ENCODE measurements at regions not wholly inside any gene's neighbourhood (a gene's known extent, or its start where the extent isn't known, plus 50 kb on each side); places are given as distances from the start of the nearest gene placed in this dataset.
"Not testable (repeated sequence)": the region's sequence is repeated elsewhere in the genome, so short reads cannot be mapped to it uniquely, and the experiment has no call there.

DNA sequence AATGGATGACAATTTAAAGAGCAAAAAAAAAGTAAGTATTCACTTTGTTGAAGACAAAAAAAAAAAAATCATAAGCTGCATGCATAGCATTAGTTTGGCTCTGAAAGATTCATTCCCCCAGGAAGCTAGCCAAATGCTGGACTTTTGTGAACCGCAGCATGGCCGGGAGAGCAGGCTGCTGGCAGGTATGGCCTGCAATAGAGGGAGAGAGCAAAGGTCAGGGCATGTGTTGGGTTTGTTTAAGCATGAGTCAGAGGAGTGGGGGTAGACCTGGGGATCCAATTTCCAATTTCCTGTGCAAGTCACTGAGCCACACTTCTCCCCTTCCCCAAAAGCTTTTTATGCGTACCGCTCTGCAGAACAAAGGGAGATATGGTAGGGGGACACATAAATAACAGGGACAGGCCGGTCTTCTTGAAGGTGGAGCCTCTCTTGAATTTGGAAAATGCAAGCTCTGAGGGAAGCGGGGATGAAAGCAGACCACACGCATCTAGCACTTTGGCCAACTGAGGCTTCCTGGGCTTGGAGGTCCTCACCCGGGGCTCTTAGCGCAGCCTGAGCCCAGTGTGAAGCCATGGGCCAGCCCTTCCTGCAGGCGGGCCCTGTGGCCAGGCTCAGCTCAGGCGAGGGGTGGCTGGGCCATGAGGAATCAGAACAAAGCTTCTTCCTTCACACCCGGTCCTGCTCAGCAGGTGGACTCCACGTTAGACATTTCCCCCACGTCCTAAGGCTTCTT is 171.1 kb downstream of the TOMM20 start:
- peak; percentile 98 for DNase-seq

DNA sequence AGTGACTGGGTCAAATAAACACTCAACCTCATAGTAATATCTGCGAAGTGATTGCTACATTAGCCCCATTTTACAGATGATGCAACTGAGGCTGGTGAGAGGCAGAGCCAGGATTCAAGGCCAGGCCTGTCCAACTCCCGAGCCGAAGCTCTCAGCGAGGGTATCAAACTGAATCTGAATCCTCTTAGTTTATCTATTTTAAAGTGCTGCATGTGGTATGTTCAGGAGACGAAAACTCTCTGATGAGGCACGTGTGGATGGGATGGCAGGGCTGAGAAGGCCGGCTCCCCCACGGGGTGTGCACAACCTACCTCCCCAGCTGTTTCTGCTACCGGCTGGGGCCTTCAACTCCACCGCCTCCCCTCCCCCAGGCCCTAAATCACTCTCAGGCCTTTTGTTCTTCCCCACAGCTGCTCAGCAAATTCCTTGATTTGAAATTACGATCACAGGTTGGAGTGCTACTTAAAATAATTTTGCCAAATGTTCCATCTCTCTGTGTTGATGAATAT is 171.8 kb downstream of the TOMM20 start:
- DNase-seq = peak; percentile 98

DNA sequence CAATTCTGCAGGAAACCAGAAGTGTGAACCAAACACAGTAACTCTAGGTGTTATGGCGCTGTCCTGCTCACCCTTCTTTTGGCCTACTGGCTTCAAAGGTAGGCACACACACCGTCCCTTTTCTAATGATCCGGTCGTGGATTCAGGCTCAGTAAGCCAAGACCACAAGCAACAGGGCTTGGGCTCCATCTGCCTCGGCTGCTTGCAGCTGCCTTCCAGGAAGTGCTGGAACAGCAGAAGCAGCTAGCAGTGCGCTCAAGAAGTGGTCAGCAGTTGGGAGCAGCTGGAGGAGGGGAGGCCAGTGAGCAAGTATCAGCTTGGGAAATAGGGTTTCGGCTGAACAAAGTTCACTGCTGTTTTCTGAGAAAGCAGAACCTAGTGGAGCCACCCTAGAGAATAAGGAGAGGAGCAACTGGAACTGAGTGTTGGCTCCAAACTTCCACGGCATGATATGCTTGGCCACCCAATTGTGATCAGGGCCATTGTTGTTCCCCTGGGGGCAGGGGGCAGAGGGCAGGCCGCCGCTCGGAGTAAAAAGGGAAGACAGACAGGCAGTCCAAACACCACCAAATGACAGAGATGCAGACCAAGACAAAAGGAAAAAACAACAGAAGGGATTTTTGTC is 173.4 kb downstream of the TOMM20 start:
- DNase-seq = peak; percentile 75

DNA sequence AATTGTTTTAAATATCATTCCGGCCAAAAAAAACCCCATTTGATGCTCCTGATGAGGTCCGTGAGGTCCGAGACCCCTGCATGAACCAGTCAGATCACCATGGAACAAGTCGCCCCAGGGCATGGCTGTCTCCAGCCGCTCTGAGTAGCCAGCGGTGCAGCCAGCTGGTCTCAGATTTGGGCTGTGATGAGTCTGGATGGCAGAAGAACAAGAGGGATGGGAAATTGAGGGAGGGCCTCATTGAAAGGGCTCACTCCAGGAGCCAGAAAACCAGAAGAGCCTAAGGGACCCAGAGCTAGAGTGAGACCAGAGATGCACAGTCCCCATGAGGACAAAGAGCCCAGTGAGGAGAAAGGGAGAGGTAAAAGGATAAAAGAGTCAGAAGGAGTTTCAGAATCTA is 174.0 kb downstream of the TOMM20 start:
- peak; percentile 48 for DNase-seq

DNA sequence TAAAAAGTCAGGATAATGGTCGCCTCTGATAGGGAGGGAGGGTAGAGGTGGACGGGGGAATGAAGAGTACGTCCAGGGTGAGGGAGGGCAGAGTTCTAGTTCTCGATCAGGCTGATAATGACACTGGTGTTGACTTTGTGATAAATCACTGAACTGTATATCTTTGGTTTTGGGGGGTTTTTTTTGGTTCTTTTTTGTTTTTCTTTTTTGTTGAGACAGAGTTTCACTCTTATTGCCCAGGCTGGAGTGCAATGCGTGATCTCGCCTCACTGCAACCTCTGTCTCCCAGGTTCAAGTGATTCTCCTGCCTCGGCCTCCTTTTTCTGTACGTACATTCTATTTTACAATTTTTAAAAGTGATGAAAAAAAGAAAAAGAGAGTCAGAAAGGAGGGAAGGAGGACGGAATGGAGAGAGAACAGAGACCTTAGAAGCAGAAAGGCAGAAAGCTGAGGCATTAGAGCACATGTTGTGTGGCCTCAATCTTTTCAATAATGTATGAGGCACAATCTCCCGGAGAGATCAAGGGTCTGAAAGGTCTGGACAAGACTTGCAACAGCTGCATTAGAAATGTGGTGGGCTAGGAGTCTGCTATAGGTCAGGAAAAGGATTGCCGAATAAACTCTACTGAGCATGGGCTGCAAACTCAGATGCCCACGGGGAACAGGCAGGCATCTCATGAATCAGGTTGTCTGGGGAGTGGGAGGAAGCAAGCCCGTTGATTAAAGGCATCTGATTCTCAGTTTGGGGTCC is 174.8 kb downstream of the TOMM20 start:
- DNase-seq = no peak

DNA sequence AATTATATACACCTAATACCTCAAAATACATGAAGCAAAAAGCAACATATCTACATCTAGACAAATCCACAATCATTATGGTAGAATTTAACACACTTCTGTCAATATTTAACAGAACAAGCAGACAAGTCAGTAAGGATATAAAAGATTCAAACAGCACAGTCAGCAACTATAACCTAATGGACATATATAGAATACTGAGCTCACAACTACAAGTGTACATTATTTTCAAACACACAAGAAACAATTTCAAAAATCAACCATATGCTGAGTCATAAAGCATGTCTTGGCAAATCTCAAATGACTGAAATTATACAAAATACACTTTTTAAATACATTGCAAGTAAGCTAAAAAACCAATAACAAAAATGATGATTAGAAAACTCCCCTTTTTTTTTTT is 178.0 kb downstream of the TOMM20 start:
- DNase-seq = no peak

DNA sequence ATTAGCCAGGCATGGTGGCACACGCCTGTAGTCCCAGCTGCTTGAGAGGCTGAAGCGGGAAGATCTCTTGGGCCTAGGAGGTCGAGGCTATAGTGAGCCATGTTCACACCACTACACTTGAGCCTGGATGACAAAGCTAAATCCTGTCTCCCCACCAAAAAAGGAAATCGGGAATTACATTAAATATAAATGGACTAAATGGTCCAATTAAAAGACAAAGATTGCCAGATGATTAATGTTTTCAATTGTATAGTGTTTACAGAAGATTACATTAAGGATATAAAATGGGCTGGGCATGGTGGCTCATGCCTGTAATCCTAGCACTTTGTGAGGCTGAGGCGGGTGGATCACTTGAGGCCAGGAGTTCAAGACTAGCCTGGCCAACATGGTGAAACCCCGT is 179.1 kb downstream of the TOMM20 start:
- DNase-seq = not testable (repeated sequence)

DNA sequence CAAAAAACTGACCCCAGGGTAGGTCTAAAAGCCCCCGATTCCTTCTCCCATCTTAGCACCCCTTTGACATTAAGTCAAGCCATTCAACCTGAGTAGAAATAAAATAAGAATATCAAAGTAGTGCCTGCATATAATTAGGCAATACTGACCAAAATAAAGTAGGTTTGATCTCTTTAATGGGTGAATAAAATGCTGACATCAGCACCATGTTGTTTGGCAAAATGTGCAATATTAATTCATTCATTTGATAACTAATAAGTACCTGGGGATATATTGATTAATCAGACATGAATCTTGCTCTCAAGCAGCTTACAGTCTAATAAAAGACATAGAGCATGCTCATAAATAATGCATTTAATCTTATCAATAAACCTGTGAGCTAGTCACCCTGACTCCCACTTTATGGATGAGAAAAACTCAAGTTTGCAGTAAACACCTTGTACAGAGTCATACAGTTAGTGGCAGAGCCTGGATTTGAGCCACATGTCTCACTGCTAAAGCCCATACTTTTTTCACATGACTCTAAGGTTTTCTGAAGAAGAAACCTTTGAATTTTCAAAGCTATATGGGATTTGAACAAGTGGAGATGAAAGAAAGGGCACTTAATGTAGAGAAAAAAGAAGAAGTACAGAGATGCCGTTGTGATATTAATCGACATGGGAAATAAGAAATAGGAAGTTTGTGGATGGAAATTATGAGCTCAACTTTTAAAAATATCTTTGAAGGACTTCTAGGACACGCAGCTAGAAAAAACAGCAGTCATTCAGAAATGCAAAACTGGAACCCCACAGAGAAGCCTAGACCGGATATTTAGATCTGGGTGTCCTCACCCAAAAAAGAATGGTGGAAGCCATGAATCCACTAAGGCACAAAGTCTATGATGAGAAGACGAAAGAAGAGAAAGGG is 183.9 kb downstream of the TOMM20 start:
- no peak for DNase-seq

DNA sequence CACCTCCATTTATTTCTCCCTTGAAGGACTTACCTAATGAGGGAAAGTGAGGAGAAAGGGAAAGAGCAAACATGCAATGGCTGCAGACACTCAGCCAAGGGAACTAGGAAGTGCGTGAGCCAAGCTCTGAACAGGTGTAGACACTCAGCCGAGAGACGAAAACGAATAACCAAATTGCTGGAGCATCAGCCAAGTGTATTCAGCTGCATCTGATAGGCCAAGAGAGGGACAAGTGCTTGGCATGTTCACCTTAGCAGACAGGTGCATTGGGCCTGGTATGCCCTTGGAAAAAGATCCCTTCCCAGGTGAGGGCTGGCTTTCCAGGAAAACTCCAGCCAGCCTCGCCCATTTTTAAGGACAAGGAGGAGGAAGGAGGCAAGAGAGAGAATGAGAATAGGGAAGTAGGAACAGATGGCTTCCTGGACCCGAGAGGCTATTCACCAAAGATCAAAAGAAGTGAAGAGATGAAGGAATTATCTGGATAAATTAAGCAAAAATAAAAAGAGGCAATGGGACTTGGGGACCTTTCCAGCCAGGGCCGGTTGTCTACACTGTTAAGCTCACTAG is 184.7 kb downstream of the TOMM20 start:
- no peak for DNase-seq

DNA sequence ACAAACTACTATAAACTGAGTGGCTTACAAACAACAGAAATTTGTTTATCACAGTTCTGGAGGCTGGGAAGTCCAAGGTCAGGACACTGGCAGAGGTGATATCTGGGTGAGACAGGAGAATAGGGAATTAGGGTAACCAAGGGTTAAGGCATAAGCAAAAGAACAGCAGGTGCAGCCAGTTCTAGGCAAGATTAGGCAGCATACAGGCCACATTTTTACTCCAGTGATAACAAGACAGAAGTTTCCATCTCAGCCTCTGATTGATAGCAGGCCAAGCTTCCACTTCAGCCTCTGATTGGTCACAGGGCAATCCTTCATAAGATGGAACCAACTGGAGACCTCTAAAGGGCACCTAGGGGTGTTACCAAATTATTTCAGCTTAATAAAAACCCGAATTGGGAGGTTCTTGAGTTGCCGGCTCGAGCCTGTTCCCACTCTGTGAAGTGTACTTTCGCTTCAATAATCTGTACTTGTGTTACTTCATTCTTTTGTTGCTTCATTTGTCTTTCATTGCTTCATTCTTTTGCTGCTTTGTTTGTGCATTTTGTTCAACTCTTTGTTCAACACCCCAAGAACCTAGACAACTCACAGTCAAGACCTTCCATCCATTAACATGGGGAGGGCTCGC is 185.6 kb downstream of the TOMM20 start:
- no peak for DNase-seq

DNA sequence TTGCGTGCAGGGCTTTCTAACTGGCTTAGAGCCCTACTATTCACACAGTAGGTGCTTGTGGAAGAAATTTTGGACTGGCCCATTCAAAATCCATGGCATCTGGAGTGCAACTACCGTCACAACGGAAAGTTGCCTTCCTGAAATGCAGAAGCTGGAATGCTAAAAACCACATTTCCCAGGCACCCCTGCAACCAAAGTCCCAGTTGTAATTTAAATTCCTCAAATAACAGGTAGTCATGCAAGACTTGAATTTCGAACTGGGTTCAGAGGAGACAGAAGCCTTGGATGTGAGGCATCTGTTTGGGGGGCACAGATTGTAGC is 186.7 kb downstream of the TOMM20 start:
- DNase-seq = no peak

DNA sequence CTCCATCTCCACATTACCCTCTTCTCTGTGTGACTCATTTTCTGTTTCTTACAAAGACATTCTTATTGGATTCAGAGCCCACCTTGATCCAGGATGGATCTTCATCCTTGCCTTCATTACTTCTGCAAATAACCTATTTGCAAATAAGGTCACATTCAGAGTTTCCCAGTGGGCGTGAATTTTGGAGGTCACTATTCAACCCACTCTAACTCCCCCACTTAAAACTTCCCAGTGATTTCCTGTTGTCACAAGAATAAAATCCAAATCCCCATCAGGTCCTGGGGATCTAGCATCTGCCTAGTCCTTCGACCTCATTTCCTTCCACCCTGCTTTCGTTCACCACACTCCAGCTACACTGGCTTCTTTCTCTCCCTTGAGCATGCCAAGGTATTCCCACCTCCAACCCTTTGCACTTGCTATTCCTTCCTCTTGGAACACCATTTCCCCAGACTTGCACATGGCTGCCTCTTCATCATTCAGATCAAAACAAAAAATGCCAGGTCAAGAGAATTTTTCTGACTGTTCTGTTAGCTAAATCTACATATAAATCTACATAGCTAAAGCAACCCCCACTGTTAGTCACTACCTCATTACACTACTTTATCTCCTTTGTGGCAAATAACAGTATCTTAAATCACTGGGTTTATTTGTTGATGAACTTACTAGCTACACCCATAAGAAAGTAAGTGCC is 187.2 kb downstream of the TOMM20 start:
- no peak for DNase-seq

DNA sequence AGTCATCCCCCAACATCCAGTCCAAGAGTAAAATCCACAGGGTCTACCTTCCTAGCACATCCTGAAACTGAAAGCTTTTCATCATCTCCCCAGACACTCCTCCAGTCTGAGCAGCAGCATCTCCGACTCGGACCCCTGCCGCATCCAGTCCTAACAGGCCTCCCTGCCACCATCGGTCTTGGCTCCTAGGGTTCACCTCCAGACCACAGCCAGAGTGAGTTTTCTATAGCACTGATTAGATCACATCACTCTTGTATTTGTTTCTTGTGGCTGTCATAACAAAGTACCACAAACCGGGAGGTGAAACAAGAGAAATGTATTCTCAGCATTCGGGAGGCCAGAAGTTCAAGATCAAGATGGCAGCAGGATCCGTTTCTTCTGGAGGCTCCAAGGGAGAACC is 187.8 kb downstream of the TOMM20 start:
- no peak for DNase-seq

DNA sequence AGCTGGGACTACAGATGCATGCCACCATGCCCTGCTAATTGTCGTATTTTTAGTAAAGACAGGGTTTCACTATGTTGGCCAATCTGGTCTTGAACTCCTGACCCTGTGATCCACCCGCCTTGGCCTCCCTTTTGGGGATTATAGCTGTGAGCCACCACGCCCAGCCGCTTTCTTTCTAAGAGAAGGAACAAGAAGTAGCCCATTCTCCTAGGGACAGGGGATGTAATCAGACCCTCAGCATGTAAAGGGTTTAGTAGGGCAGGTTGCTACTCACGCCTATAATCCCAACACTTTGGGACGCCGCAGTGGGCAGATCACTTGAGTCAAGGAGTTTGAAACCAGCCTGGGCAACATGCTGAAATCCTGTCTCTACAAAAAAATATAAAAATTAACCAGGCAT is 189.7 kb downstream of the TOMM20 start:
- DNase-seq = no peak

DNA sequence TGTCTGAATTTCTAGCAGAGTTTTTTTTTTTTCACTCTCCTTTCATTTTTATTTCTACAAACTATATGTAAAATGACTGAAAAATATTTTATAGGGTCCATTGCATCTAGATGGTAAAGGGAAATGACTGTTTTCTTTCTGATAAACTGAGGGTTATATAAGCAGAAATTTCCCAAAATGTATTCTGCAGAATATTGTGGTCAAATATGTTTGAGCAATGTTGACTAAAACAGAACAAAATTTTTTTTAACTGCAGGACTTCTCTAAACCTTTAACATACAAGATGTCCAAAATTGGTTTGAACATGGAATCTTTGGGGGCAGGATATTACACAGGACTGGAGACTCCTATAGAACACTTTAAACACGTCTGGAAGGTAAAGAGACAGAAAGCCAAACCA is 190.5 kb downstream of the TOMM20 start:
- DNase-seq = no peak

DNA sequence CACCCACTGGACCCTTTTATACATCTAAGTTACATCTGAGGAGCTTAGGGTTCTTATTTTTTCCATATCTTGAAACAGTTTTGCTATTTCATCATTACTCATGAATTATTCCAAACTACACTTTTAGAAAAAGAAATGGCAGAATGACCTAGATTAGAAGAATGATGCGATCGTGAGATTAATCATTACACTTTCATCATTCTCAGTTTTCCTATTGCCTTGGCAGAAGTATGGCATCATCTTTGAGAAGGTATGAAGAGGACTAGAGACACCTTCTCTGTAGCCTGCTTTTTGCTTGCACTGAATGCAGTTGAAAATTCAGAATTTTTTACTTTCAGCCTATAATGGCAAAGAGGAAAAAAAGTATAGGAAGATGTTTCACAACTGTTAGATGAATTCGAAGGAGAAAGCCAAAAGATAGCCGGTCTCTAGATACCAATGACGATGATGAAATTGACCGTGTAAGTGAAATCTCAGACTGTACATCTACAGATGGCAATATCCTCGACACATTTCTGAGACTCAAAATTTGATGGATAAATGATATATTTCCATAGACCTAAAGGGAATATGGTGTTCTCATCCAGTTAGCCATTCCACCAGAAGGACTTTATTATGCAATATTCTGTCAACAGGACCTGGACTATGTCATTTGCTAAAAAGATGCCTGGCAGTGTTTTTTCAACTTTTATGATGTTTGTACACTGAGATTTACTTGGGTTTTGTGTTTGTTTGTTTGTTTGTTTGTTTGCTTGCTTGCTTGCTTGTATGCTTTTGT is 191.8 kb downstream of the TOMM20 start:
- DNase-seq = no peak

DNA sequence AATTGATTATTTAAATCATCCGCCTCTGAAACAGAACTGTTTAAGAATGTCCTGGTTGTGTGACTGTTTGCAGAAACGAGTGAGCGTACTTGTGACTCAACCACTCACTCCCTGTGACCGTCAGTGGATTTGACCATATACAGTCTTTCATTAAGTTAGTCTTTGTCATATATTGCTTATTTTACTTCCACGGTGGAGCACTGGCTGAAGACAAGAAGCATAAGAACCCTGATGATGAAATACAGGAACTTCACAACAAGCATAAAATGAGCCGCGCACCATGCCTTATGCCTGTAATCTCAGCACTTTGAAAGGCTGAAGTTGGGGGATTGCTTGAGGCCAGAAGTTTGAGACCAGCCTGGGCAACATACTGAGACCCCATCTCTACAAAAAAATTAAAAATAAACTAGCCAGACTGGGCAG is 194.0 kb downstream of the TOMM20 start:
- DNase-seq = no peak

DNA sequence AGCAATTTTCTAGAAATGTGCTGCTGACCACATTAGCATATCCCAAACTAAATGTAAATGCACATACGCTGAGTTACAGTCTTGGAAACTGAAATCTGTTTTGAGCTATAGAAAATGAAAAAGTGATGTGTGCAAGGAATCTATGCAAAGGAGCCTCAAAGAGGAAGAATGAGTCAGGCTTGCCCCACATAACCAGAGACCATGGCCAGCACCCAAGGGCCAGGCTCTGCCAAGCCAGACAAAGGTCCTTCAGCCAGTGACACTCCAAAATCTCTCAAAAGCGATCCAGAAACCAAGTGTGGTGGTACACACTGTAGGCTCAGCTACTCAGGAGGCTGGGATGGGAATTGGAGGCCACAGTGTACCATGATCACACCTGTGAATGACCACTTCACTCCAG is 195.2 kb downstream of the TOMM20 start:
- DNase-seq = no peak

DNA sequence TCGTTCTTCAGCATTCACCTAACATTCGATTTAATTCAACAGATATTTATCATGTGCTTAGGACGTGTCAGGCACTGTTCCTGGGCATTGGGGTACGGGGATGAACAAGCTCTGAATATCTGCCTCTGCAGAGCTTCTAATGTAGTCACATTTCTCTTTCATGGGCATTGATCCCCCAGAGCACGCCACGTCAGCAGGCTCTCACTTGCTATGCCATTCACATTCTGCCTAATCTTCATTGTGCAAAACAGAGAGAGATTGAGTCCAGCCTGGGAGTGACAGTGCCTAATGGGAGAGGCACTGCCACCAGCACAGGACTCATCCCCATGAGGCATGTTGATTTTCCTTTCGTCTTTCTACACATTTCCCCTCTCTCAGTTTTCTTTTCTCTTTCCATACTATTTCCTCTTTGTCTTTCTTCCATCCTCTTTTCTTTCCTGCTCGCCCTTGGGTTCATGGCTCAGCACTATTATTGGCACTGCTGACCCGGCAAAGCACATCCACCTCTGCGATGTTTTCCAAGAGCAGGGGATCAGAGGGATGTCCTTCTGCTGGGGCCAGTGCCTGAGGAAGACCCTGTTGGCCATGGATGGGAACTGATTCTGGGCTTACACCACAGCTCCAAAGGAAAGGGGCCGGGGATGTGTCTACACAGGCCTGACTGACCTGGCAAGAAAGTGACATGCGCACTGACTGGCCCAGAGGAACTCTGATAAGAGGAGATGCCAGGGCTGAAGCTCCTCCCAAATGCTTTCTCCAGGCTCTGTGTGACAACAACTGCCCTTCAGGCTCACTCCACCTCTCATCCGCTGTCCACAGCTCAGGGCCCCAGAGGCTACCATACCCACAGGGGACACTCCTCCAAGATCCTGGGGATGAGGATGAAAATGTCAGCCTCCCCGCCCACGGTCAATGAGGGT is 195.9 kb downstream of the TOMM20 start:
- no peak for DNase-seq

DNA sequence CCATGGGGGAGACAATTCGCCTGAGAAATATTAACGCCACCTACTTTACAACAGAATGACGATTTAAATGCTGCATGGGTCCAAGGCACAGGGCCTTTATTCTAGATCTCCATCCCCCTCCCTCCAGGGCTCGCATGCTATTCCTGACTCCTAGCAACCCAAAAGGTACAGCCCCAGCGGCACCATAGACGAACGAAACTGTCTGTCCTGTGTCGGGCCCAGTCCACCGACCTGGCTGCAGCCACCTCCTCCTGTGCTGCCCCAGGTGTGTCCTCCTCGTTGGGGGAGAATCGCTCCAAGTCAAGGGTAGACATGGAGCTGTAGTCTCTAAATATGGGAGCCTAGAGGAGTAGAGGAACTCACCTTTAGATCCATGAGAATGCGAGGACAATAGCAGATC is 196.5 kb downstream of the TOMM20 start:
- no peak for DNase-seq

All from NCI-H69 (cell line).